GM19324 (cell line): ENCODE measurements at regions not wholly inside any gene's neighbourhood (a gene's known extent, or its start where the extent isn't known, plus 50 kb on each side); places are given as distances from the start of the nearest gene placed in this dataset.

Experiments used
- ATAC-seq: cut with Tn5 transposase; IDR thresholded peaks from one replicate; pipeline ENCODE4 v1.9.1; 2021; ENCODE audit warnings: mild to moderate bottlenecking, moderate library complexity; ENCODE audit not compliant: unreplicated experiment, low FRiP score

- ATAC-seq, result no peak
Measured at GRCh38 chr14:86022031-86022629, 492.2 kb downstream of the FLRT2 start.

- no peak for ATAC-seq
Measured at GRCh38 chr14:86020841-86021240, 490.9 kb downstream of the FLRT2 start.

GRCh38 chr14:86015941-86016340 is 486.0 kb downstream of the FLRT2 start:
- ATAC-seq, result no peak

- ATAC-seq, result no peak
Measured at GRCh38 chr14:86015511-86015910, 485.6 kb downstream of the FLRT2 start.

- no peak for ATAC-seq
Measured at GRCh38 chr14:86013641-86014040, 483.7 kb downstream of the FLRT2 start.

- ATAC-seq, result no peak
Measured at GRCh38 chr14:86012461-86012860, 482.5 kb downstream of the FLRT2 start.

GRCh38 chr14:86003998-86004397 is 474.1 kb downstream of the FLRT2 start:
- ATAC-seq, result no peak

- ATAC-seq, result no peak
Measured at GRCh38 chr14:85996551-85996950, 466.6 kb downstream of the FLRT2 start.

GRCh38 chr14:85991156-85991555 is 461.2 kb downstream of the FLRT2 start:
- no peak for ATAC-seq

- ATAC-seq, result no peak
Measured at GRCh38 chr14:85987907-85988306, 458.0 kb downstream of the FLRT2 start.

- no peak for ATAC-seq
Measured at GRCh38 chr14:85987292-85987691, 457.3 kb downstream of the FLRT2 start.

- no peak for ATAC-seq
Measured at GRCh38 chr14:85978582-85979250, 448.8 kb downstream of the FLRT2 start.

GRCh38 chr14:85974602-85975001 is 444.7 kb downstream of the FLRT2 start:
- no peak for ATAC-seq

- no peak for ATAC-seq
Measured at GRCh38 chr14:85963486-85963885, 433.5 kb downstream of the FLRT2 start.

GRCh38 chr14:85960756-85961155 is 430.8 kb downstream of the FLRT2 start:
- no peak for ATAC-seq

- no peak for ATAC-seq
Measured at GRCh38 chr14:85959063-85959462, 429.1 kb downstream of the FLRT2 start.

- ATAC-seq, result no peak
Measured at GRCh38 chr14:85958069-85958468, 428.1 kb downstream of the FLRT2 start.

GRCh38 chr14:85953265-85953664 is 423.3 kb downstream of the FLRT2 start:
- no peak for ATAC-seq

GRCh38 chr14:85948153-85948552 is 418.2 kb downstream of the FLRT2 start:
- no peak for ATAC-seq

GRCh38 chr14:85947461-85948139 is 417.7 kb downstream of the FLRT2 start:
- no peak for ATAC-seq

- no peak for ATAC-seq
Measured at GRCh38 chr14:85943192-85943591, 413.2 kb downstream of the FLRT2 start.

- ATAC-seq, result peak; percentile 46
Measured at GRCh38 chr14:85934886-85935254, 404.9 kb downstream of the FLRT2 start.
